NT2/D1 (cell line): ENCODE measurements at regions not wholly inside any gene's neighbourhood (a gene's known extent, or its start where the extent isn't known, plus 50 kb on each side); places are given as distances from the start of the nearest gene placed in this dataset.

Experiments
- SUZ12 ChIP-seq: IDR thresholded peaks from 2 replicates; pipeline ENCODE4 v1.6.1; 2011; ENCODE audit not compliant: insufficient read length, insufficient read depth; ENCODE audit errors: extremely low read depth
- YY1 ChIP-seq: IDR thresholded peaks from 2 replicates; pipeline ENCODE4 v1.6.1; 2011; ENCODE audit not compliant: insufficient read length, insufficient read depth
- ZNF274 ChIP-seq: IDR thresholded peaks from 2 replicates; pipeline ENCODE4 v1.6.1; 2011; ENCODE audit warnings: mild to moderate bottlenecking, low read depth, low read length

DNA sequence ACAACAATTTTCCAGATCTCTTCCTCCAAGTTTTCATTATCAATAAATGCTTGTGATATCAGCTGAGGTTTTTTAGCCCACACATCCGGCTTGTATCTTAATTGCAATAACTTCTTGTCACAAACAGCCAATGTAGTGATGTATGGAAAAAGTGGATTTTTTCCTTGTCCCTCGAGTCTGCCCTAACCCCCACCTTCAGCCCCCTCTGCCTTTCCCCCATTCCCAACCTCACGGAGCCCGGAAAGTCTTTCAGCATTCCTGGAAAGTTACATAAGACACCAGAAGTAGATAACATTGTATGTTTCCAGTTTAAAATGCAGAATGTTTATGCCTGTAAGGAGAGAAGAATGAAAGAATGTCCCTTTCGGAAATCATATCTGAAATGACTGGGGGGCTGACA is 179.2 kb upstream of the PHACTR1 start:
- TF ChIP-seq ZNF274 (no peak), YY1 (no peak), SUZ12 (no peak)
